GM18907 (cell line): ENCODE measurements at regions not wholly inside any gene's neighbourhood (a gene's known extent, or its start where the extent isn't known, plus 50 kb on each side); places are given as distances from the start of the nearest gene placed in this dataset.

Experiments used
- ATAC-seq: cut with Tn5 transposase; IDR thresholded peaks from one replicate; pipeline ENCODE4 v1.9.1; 2021; ENCODE audit warnings: mild to moderate bottlenecking, moderate library complexity; ENCODE audit not compliant: unreplicated experiment

DNA sequence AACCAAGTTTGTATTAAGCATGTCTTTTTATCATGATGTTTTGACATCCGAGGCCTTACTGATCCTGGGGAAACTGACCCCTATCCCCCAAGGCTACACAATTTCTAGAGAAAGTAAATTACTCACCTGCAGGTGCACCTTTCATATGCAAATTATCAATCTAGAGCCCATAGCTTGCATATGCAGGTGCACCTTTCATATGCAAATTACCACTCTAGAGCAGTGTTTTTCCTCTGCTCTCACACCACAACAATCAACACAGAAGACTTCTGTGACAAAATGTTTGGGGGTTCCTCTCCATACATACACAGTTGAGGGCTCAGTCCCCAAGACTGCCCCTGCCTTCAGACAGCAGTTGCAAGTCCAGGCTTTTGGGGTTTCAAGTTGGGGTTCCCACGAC lies 203.7 kb upstream of the RORB start:
- no peak for ATAC-seq

DNA sequence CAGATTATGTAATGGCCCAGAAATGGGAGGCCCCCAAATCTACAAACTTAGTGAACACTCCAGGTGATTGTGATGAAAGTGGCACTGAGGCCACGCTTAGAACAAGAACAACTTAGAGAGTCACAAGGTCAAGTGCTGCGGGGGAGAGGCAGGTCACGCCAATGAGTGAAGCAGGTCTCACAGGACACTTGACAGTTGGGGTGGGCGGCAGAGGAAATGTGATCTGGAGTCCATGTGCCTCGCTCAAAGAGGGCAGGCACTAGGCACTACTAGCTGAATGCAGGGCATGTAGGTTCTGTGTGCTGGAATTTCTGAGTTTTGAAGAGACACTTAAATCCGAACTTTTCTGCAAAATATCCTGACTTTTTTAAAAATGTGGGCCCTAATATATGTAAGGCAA lies 193.2 kb upstream of the RORB start:
- no peak for ATAC-seq

DNA sequence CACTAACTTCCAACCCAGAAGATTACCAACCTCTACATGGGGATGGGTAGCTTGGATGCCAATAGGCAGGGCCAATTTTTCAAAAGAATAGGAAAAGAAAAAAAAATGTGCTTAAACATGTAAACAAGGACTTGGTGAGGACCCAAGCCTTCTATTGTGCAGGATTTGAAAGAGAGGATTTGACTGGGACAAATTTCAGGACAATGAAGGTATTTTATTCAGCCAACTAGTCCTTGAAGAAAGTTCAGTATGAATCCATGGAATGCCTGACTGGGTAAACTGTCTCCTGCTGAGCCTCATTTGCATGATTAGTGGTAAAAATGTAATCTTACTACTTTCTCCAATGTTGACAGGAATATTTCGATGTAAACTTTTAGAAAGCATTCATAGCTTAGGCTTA lies 192.5 kb upstream of the RORB start:
- no peak for ATAC-seq

DNA sequence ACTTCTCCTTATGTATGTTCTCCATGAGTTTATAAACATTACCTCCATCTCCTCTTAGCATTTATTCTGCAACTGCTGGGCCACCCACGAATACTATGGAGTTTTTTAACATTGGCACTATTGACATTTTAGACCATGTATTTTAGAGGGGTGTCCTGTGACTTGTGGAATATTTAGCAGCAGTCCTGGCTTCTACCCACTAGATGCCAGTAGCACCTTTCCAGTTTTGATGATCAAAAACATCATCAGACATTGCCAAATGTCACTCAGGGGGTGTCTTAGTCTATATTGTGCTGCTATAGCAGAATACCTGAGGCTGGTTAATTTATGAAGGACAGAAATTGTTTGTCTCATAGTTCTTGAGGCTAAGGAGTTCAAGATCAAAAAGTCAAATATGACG lies 187.5 kb upstream of the RORB start:
- no peak for ATAC-seq

DNA sequence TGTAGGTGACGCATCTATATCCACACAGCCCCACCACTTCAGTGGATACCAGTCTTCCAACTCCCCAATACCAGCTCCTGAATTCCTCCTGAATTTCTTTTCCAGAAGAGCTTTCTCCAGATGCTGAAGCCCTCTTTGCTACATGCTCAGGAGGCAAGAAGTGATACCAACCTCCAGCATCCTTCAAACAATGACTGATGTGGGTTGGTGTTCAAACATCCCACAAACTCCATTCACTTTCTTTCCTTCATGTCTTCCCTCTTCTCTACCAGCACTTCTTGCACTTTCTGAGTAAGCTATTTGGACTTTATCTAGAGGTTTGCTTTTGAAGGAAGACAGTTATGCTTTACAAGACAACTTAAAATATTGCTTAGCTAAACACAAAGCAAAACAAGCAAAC lies 179.9 kb upstream of the RORB start:
- ATAC-seq = no peak

DNA sequence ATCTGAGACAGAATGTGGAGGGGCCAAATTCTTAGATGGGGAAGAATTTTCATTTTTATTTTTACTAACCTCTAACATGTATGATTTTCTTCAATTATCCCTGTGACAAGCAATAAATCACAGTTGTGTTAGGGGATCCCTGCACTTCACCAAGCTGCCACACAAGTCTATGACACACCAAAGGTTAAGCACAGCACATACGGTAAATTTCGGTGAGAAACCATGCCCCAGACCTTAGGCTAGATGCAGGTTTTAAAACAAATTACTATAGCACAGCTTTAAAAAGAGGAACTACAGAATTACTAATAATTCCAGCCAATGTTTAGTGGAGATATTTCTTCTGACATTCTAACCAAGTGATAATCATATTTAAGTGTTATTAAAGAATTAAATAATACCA lies 175.7 kb upstream of the RORB start:
- no peak for ATAC-seq

DNA sequence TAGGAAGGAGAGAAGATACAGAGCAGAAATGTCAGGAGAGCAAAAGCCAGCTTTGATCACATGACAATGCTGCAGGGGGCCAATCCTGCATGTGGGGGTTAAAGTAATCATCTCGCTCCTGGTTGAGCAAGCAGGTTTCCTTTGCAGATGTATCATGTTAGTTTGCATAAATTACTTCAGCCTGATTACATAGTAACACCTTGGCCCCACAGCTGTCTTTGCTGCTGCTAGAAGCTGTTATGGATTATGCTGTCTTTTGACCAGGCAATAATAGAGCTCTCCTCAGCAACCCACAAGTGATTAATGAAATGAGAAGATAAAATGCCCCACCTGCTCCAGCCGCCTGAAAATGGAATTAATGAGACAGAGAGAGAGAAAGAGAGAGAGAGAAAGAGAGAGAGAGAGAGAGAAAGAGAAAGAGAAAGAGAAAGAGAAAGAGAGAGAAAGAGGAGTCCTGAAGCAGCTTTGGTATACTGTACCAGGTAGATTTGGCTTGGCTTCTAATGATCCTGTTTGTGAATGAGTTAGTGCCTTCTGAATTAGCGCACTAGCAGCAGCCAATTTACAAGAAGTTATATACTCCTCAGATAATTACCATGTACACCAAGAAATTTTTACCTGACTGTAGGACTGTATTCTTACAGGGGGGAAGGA lies 174.3 kb upstream of the RORB start:
- ATAC-seq = no peak

DNA sequence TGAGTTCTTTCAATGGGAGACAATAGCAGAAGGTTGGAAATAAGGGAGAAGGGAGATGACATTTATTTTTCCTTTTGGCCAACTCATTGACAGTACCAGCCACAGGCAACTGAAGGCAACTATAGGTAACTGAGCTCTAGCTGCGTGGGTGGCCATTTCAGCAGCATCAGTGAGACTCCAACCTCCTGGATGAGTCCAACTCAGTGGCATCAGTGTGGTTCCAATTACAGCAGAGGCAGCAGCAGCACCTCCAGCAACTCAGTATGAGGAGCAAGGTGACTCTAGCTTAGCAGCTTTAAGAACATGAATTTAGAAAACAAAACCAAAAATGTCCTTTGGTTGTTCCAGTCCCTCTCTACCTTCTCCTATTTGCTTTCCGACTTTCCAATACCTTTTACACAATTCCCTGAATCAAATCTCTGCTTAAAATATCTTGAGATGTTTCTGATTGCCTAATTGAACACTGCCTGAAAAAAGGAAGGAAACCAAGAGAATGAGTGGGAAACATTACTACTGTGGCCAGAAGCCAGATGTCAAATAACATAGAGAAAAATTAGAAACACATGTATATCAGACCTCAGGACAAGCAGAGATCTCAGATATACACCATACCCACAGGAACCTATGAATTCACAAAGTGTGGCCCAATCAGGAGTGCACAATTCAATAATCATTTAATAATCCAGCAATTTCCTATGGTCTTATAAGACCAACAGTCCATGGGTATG lies 166.5 kb upstream of the RORB start:
- no peak for ATAC-seq

DNA sequence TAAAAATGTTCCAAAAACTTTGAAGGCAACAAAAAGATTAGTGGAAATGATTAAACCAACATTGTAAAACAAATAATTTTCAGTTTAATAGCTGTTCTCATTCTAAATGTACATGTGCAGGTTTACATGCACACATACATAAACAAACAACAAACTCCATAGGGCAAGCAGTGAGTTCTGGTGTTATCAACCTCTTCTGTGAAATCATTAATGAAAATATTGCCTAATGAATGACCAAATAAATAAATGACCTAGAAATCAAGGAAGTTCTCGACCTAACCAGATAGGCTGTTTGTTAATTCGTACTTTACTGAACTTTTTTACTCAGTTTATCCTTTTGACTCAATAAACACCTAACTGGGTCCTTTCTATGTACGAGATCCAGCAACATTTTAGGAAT lies 165.5 kb upstream of the RORB start:
- no peak for ATAC-seq

DNA sequence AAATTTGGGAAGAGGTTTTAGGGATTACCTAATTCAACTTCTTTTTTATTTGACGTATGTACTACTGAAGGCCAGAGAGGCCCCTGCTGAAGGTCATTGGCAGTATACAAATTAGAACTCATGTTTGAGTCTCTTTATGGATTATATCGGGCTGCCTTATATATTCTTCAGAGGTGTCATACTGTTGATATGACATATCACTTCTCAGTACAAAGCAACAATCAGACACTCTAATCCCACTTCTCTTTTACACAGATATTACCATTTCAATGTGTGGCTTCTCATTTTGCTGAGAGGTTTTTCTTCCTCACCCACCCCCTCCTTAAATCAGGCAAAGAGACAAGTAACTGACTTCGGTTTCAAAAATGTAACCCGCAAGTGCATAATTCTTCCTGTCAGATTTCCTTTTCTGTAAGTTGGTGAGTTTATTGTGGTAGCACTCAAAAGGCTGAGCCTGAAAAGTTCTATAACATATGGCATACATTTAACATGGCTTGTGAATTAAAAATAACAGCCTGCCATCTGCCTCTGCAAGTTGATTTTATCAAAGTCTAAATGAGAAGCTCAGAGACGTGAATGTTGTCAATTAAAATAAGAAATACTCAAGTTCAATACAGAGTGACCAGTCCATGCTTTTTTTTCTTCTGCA lies 163.6 kb upstream of the RORB start:
- no peak for ATAC-seq

DNA sequence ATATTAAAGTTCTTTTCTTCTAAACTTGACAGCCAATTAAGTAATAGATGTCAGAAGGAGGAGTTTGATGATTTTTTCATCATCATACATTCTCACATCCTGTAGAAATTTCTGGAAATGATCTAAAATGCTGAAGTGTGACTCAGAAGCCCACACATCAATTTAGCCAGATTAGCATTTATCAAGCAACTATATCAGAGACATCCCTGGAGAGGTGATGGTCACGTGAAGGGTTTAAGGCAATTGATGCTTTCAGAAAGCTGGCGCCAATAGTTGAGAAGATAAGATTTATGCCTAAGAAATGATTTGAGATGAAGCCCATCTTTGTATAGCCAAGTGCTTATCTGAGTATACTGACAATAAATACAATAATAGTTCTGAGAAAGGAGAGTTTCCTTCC lies 162.9 kb upstream of the RORB start:
- ATAC-seq = no peak

DNA sequence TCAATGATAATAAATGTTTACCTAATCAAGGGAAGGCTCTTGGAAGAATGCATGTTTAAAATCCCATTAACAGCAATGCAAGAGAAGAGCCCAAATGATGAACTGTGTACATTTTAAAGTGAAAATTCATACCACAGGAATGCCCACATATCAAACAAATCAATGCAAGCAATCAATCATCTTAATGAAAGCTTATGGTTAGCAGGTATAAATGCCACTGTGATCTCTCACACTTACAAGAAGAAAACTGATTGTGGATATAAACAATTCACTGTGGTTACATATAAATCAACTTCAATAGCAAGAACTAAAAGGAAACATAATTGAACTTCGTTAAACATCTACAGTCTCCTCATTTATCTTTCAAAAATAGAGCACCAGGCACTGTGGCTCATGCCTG lies 161.0 kb upstream of the RORB start:
- no peak for ATAC-seq

DNA sequence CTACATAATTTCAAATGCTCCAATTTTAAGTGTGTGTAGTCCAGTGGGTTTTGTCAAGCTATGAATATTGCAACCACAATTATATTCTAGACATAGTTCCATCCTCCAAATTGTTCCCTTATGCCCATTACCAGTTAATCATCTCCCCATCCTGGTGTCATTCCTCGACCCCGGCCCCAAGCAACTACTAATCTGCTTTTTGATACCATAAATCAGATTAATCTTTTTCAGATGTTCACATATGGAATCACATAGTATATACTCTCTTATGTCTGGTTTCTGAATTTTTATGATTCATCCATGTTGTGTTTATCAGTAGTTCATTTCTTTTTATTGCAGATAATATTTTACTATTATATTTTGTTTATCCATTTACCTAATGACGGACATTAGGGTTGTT lies 148.4 kb upstream of the RORB start:
- ATAC-seq = no peak

DNA sequence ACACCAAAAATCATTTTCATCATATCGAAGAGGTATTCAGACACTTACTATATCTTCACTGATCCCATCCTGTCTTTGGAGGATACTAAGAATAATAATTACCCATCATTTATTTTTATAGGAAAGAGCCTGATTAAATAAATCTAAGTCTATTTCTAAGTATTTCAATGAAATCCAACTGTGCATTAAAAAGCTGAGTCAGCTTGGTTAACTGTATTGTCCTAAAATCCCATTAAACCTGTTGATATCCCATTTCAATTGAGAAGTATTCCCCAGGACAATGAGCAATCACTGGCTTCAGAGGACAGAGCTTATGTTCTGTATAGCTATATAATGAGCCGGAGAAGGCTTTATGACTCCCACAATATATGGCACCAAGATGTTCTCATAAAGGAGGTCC lies 142.0 kb upstream of the RORB start:
- no peak for ATAC-seq

DNA sequence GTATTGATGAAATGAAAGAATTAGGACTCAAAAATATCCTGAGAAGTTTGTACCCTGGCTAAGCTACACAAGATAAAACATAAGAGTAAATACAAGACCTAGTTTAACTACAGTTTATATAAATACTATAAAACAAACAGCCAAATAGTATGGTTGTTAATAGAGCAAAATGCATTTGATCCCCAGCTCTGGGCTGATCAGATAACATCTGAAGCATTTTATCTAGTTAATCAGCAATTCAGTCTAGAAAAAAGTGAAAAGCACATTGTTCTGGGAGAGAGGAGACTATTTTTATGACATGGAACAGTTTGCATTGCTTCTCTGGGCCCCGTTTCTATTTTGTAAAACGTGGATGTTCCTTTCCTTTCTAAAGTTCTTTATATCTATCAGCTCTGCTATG lies 139.6 kb upstream of the RORB start:
- ATAC-seq = no peak

DNA sequence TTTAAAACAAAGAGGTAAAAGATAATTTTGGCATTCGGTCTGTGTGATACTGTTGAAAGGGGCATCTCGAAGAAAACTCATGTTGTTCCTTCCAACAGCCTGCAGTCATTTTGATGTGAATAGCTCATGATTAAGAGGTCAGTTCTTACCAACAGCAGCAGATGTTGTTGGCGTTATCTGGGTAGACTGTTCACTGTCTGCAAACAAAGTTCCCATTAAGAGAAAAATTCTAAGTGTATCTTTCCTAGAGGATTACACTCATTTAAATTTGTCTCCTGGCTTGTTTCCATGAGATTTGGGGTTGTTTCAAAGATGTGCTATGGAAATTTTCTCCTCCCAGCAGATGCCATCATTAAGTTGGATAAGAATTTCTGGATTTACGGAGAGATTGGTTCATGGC lies 138.2 kb upstream of the RORB start:
- no peak for ATAC-seq

DNA sequence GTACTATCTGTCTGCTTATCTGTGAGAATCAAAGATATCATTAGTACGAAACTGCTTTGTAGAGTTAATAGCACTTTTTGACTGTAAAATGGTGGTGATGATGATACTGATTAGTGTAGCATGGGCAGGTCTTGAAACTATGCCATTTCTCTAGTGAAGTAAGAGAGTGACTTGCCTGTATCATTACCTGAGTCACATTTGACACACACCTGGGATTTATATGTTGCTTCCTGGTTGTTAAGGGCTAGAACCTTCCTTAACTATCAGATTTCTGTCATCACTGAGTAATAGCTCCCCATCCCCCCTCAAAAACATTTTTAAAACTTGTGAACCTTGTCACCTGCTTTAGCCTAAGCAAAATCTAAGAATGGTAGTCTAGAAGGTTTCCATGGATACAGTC lies 135.6 kb upstream of the RORB start:
- ATAC-seq = no peak

DNA sequence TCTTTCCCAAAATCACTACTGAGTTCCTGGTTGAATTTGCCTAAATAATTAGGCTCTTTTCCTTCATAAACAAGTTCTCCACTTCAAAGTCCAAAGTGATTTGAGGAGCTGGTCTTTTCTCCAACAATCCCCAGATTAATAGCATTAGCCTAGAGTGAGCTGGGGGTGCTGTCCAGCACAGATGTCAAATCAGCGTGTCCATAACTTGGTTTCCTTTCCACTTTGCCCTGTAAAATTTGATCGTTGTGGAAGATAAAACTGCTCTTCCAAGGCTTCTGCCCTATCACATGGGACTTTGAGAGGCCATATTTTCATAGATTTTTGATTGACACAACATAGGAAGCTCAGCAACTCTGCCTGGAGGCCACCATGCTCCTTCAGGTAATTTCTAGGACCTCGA lies 134.7 kb upstream of the RORB start:
- no peak for ATAC-seq

DNA sequence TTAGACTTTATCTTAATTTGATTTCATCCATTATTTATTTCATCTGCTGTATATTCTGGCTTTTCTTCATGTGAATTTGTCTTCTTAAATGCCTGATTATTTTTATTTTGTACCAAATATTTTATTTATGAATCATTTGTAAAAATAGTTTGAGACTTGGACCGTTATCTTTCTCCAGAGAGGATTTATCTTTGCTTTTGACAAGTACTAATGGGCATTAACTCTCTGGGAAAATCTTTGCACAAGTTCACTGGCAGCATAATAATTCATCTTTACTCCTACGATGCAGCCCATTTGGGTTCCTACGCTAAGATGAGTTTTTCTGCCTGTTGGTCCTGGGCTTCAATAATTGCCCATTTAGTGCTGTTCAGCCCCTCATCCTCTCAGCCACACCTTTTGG lies 131.0 kb upstream of the RORB start:
- no peak for ATAC-seq

DNA sequence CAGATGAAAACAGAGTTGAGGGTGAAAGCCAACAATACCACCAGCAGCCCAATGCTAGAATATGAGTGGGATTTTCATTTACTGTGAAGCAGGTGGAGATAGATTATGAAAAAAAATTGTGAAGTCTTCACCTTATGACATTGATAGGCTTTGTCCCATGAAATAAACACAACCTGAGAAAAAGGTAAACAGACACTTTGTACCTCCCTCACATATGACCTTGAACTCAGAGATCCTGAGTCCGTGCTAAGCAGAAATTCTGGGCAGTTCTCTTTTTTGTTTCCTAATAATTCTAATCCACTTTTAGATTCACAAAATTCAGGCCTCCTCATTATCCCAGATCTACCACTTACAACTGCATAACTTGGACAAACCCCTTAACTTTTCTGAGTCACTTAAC lies 127.3 kb upstream of the RORB start:
- ATAC-seq = no peak

DNA sequence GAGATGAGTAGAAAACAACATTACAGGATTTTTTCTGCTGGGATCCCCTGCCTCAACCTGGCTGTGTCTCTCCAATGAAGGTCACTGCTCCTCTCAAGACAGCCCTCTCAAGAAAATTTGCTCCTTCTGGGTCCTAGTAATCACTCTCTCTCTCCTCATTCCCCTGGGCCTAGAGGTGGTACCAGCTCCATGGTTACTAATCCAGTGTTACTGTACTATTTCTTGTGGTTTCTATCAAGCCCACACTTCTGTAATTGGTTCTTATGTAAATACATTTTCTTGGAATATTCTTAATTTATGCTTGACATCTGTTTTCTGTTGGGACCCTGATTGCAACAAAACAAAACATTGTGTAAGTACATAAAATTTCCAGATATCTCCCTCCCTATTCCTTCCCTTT lies 123.8 kb upstream of the RORB start:
- no peak for ATAC-seq

DNA sequence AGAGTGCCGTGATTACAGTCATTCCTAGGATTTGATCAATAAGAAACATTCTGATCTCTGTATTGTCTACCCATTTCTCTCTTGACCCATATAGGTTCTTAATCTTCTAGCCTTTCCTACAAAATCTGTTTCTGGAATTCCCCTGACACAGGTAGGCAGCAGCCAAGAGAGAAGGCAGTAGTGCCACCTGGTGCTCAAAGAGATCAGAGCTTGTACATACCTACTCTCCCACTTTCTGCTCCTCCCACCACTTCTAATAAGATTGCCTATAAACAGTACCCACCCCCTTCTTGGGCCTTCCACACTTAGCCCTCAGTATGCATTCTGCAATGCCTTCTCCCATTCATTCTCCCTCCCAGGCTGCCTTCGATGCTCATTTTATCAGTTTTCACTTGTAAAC lies 117.4 kb upstream of the RORB start:
- ATAC-seq = peak; percentile 74

DNA sequence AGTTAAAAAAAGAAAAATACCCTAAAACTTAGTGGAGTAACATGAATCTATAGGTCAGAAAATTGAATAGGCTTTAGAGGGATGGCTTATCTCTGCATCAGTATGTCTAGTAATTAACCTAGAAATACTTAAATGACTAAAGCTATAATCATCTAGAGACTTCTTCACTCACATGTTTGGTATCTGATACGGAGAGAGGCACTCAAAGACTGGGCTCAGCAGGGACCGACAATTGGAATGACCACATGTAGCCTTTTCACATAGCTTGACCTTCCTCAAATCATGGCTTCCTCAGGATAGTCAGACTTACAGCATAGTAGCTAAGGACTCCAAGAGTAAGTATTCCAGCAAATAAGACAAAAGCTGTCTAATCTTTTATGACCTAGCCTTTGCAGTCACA lies 105.3 kb upstream of the RORB start:
- ATAC-seq = no peak
